Fibroblast of lung (primary cell): ENCODE measurements at regions not wholly inside any gene's neighbourhood (a gene's known extent, or its start where the extent isn't known, plus 50 kb on each side); places are given as distances from the start of the nearest gene placed in this dataset.

ENCODE experiments used
- EZH2 ChIP-seq: IDR thresholded peaks from 2 replicates; pipeline ENCODE4 v1.5.1; 2012; ENCODE audit warnings: low read length, control low read depth, mild to moderate bottlenecking; ENCODE audit errors: missing control alignments
- TF ChIP-seq, protein P1 (sequence below), 2 donors: IDR thresholded peaks in 1 of 2; conservative IDR thresholded peaks in 1 of 2; 1 replicate in 1 of 2; 2 replicates in 1 of 2; pipeline ENCODE4 v1.5.1; 2011 to 2012; ENCODE audit warnings: low read length in 2 of 2, control low read depth in 1 of 2, inconsistent platforms in 1 of 2, low read depth in 1 of 2, mild to moderate bottlenecking in 1 of 2

DNA sequence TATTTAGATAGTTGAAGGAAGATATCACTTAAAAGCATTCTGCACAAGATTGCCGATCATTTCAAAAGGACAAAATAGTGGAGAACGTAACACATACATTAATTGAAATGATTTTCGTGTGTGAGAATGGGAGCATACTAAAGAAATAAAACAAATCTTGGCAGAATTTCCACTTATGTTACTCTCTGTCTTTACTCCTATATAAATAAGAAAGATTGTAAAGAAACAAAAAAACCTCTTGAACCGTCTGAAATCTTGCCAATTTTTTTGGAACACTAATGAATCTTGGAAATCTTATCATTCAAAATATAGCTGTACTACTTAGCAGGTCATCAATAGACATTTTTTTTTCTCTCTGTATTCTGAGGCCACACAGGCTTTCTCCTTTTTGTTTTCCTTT lies 528.8 kb upstream of the NCAM2 start:
- TF ChIP-seq, protein P1, sequence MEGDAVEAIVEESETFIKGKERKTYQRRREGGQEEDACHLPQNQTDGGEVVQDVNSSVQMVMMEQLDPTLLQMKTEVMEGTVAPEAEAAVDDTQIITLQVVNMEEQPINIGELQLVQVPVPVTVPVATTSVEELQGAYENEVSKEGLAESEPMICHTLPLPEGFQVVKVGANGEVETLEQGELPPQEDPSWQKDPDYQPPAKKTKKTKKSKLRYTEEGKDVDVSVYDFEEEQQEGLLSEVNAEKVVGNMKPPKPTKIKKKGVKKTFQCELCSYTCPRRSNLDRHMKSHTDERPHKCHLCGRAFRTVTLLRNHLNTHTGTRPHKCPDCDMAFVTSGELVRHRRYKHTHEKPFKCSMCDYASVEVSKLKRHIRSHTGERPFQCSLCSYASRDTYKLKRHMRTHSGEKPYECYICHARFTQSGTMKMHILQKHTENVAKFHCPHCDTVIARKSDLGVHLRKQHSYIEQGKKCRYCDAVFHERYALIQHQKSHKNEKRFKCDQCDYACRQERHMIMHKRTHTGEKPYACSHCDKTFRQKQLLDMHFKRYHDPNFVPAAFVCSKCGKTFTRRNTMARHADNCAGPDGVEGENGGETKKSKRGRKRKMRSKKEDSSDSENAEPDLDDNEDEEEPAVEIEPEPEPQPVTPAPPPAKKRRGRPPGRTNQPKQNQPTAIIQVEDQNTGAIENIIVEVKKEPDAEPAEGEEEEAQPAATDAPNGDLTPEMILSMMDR (conservative IDR thresholded peaks at IDR 0.05 in 1 of 2, IDR thresholded peaks at IDR 0.05 in 1 of 2; ENCODE audit: low read depth in 1 of 2, low read length in 2 of 2), result no peak
- TF ChIP-seq EZH2, result no peak
